GM23338 (cell line): ENCODE measurements at regions not wholly inside any gene's neighbourhood (a gene's known extent, or its start where the extent isn't known, plus 50 kb on each side); places are given as distances from the start of the nearest gene placed in this dataset.
"Not testable (repeated sequence)": the region's sequence is repeated elsewhere in the genome, so short reads cannot be mapped to it uniquely, and the experiment has no call there.

Source experiments
- ATAC-seq: fragments of 200-7000 bp; cut with Tn5 transposase; 3 replicates; pipeline ENCODE4 v1.9.1; 2020
- DNase-seq: peaks from one replicate; pipeline ENCODE4 v3.0.0-alpha.2; 2015; ENCODE audit warnings: low spot score
- H2AFZ ChIP-seq: fragments of 200-600 bp; sonication (generic); 2 replicates; pipeline ENCODE4 v1.8.0; 2016; ENCODE audit warnings: antibody characterized with exemption, mild to moderate bottlenecking, moderate library complexity
- H3F3A ChIP-seq: fragments of 200-600 bp; sonication (generic); replicated peaks from 2 replicates; pipeline ENCODE4 v1.8.0; 2017; ENCODE audit warnings: antibody characterized with exemption, mixed run types, low read depth
- H3K27ac ChIP-seq: fragments of 200-600 bp; sonication (generic); 2 replicates; pipeline ENCODE4 v1.6.1; 2016; ENCODE audit warnings: low read depth
- H3K27me3 ChIP-seq: fragments of 200-600 bp; sonication (generic); 2 replicates; pipeline ENCODE4 v1.8.0; 2016; ENCODE audit warnings: mild to moderate bottlenecking, mixed run types, moderate library complexity; ENCODE audit not compliant: insufficient read depth
- H3K36me3 ChIP-seq: fragments of 200-600 bp; sonication (generic); 2 replicates; pipeline ENCODE4 v1.8.0; 2016; ENCODE audit warnings: mild to moderate bottlenecking; ENCODE audit not compliant: insufficient read depth
- H3K4me1 ChIP-seq: fragments of 200-600 bp; sonication (generic); 2 replicates; pipeline ENCODE4 v1.8.0; 2016; ENCODE audit warnings: mild to moderate bottlenecking, moderate library complexity; ENCODE audit not compliant: insufficient read depth
- H3K4me2 ChIP-seq: fragments of 200-600 bp; sonication (generic); 2 replicates; pipeline ENCODE4 v1.7.1; 2017; ENCODE audit warnings: mixed run types
- H3K4me3 ChIP-seq: fragments of 200-600 bp; sonication (generic); 2 replicates; pipeline ENCODE4 v1.6.1; 2016; ENCODE audit warnings: mixed run types
- H3K79me2 ChIP-seq: fragments of 200-600 bp; sonication (generic); replicated peaks from 2 replicates; pipeline ENCODE4 v1.8.0; 2017; ENCODE audit warnings: mild to moderate bottlenecking; ENCODE audit not compliant: insufficient read depth
- H3K9me2 ChIP-seq: fragments of 200-600 bp; sonication (generic); 2 replicates; pipeline ENCODE4 v1.8.0; 2017; ENCODE audit not compliant: insufficient read depth
- H4K20me1 ChIP-seq: fragments of 200-600 bp; sonication (generic); replicated peaks from 2 replicates; pipeline ENCODE4 v1.8.0; 2017; ENCODE audit warnings: mild to moderate bottlenecking; ENCODE audit not compliant: insufficient read depth
- H3K27ac Mint-ChIP-seq: 2 replicates; pipeline ENCODE4 v1.8.0; 2020; ENCODE audit warnings: inconsistent platforms, mild to moderate bottlenecking, moderate library complexity, mixed read lengths
- H3K27me3 Mint-ChIP-seq: 3 replicates; pipeline ENCODE4 v1.8.0; 2022; ENCODE audit warnings: low read depth, mild to moderate bottlenecking, moderate library complexity, mixed read lengths, inconsistent platforms; ENCODE audit not compliant: insufficient read depth, poor library complexity
- H3K36me3 Mint-ChIP-seq: 3 replicates; pipeline ENCODE4 v1.8.0; 2021; ENCODE audit warnings: low read depth, mild to moderate bottlenecking, inconsistent platforms, moderate library complexity, mixed read lengths
- H3K4me1 Mint-ChIP-seq: 3 replicates; pipeline ENCODE4 v1.8.0; 2020; ENCODE audit warnings: mild to moderate bottlenecking, inconsistent platforms, mixed read lengths
- H3K4me3 Mint-ChIP-seq: 3 replicates; pipeline ENCODE4 v1.8.0; 2021; ENCODE audit warnings: moderate library complexity, mild to moderate bottlenecking, inconsistent platforms, mixed read lengths
- H3K9me3 Mint-ChIP-seq: 3 replicates; pipeline ENCODE4 v1.8.0; 2020; ENCODE audit warnings: moderate library complexity, mild to moderate bottlenecking, inconsistent platforms, mixed read lengths
- NANOG ChIP-seq: IDR thresholded peaks from 2 replicates; pipeline ENCODE4 v1.6.1; 2016; ENCODE audit warnings: antibody characterized with exemption, borderline replicate concordance
- STAT1 ChIP-seq: IDR thresholded peaks from one replicate; pipeline ENCODE4 v1.6.1; 2016; ENCODE audit warnings: antibody characterized with exemption; ENCODE audit not compliant: unreplicated experiment
- ZNF331 ChIP-seq: fragments of 250-450 bp; sonication (Bioruptor Pico); IDR thresholded peaks from 2 replicates; pipeline ENCODE4 v1.5.0; 2020; ENCODE audit warnings: low read depth, mild to moderate bottlenecking, moderate library complexity
- TF ChIP-seq, protein P1 (sequence below): IDR thresholded peaks from 2 replicates; pipeline ENCODE4 v1.6.1; 2016; ENCODE audit warnings: antibody characterized with exemption
- TF ChIP-seq, protein P2 (sequence below), 2 experiments: fragments of 200-600 bp in 1 of 2; sonication (generic) in 1 of 2; conservative IDR thresholded peaks; 2 replicates each; pipeline versions ENCODE4 v1.5.1 to v1.6.1; 2016 to 2017; ENCODE audit warnings: antibody characterized with exemption in 2 of 2, low read depth in 2 of 2, mild to moderate bottlenecking in 2 of 2, moderate library complexity in 1 of 2
- TF ChIP-seq, protein P3 (sequence below): IDR thresholded peaks from one replicate; pipeline ENCODE4 v1.6.1; 2018; ENCODE audit warnings: antibody characterized with exemption; ENCODE audit not compliant: unreplicated experiment

DNA sequence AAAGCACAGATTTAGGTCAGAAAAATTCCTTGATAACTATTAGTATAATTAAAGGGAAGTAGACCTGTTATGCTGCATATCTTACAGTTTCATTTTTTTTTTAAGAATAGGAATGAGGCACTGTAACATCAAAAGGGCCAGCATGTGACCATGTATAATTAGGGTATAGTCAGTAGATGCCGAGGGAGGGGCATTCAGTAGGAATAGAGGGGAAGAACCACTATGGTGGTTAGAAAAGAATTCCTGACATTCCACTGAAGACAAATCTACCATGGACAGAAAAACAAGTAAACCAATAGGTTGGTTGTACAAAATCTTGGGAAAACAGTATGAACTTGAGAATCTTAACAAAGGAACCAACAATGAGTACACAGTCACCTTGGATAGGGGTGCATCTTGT is 78.4 kb upstream of the CCDC179 start:
- H3K27me3 ChIP-seq, result no peaks in the 10 kb centered on the region
- H3K27me3 Mint-ChIP-seq, result no peaks in the 10 kb centered on the region
- no peaks in the 10 kb centered on the region; the same call in 1 of the 2 replicates for H3K9me2 ChIP-seq
- no peaks in the 10 kb centered on the region for H3F3A ChIP-seq
- H3K27ac ChIP-seq, result no peak overlapping the region
- H3K4me2 ChIP-seq, result no peak overlapping the region
- no peak overlapping the region for H3K4me3 ChIP-seq
- no peak overlapping the region for H3K27ac Mint-ChIP-seq
- TF ChIP-seq, protein P1, sequence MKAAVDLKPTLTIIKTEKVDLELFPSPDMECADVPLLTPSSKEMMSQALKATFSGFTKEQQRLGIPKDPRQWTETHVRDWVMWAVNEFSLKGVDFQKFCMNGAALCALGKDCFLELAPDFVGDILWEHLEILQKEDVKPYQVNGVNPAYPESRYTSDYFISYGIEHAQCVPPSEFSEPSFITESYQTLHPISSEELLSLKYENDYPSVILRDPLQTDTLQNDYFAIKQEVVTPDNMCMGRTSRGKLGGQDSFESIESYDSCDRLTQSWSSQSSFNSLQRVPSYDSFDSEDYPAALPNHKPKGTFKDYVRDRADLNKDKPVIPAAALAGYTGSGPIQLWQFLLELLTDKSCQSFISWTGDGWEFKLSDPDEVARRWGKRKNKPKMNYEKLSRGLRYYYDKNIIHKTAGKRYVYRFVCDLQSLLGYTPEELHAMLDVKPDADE, result no peak
- TF ChIP-seq, protein P2, sequence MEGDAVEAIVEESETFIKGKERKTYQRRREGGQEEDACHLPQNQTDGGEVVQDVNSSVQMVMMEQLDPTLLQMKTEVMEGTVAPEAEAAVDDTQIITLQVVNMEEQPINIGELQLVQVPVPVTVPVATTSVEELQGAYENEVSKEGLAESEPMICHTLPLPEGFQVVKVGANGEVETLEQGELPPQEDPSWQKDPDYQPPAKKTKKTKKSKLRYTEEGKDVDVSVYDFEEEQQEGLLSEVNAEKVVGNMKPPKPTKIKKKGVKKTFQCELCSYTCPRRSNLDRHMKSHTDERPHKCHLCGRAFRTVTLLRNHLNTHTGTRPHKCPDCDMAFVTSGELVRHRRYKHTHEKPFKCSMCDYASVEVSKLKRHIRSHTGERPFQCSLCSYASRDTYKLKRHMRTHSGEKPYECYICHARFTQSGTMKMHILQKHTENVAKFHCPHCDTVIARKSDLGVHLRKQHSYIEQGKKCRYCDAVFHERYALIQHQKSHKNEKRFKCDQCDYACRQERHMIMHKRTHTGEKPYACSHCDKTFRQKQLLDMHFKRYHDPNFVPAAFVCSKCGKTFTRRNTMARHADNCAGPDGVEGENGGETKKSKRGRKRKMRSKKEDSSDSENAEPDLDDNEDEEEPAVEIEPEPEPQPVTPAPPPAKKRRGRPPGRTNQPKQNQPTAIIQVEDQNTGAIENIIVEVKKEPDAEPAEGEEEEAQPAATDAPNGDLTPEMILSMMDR (conservative IDR thresholded peaks at IDR 0.05; ENCODE audit: low read depth in 2 of 2), result no peak
- no peaks in the 10 kb centered on the region for H4K20me1 ChIP-seq
- peak; percentile 18 for DNase-seq
- H3K4me1 ChIP-seq, result no peaks in the 10 kb centered on the region
- ATAC-seq, result no peak
- peaks cover 14% of the 10 kb centered on the region for H3K36me3 Mint-ChIP-seq
- H3K4me3 Mint-ChIP-seq, result no peak overlapping the region
- peak overlapping the region; percentile 11; the same call in 1 of the 2 replicates for H2AFZ ChIP-seq
- peaks cover 17% of the 10 kb centered on the region; the same call in 2 of the 3 replicates for H3K9me3 Mint-ChIP-seq
- H3K4me1 Mint-ChIP-seq, result no peaks in the 10 kb centered on the region
- H3K36me3 ChIP-seq, result no peaks in the 10 kb centered on the region
- no peaks in the 10 kb centered on the region for H3K79me2 ChIP-seq

DNA sequence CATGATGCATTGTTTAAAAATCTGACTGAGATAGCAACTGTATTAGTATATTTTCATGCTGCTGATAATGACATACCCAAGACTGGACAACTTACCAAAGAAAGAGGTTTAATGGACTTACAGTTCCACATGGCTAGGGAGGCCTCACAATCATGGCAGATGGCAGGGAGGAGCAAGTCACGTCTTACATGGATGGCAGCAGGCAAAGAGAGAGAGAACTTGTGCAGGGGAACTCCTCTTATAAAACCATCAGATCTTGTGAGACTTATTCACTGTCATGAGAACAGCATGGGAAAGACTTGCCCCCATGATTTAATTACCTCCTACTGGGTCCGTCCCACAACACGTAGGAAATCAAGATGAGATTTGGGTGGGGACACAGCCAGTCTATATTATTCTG is 81.3 kb upstream of the CCDC179 start:
- Mint-ChIP-seq H3K36me3 (peaks cover 16% of the 10 kb centered on the region), H3K9me3 (peaks cover 17% of the 10 kb centered on the region; the same call in 2 of the 3 replicates)
- not testable (repeated sequence) for ATAC-seq, H3K27ac ChIP-seq, H3K79me2 ChIP-seq, H3F3A ChIP-seq, H2AFZ ChIP-seq, H3K27me3 Mint-ChIP-seq, H3K4me1 ChIP-seq, H3K9me2 ChIP-seq, H4K20me1 ChIP-seq, H3K4me1 Mint-ChIP-seq, DNase-seq, H3K36me3 ChIP-seq, H3K27me3 ChIP-seq, H3K4me2 ChIP-seq, H3K4me3 ChIP-seq, H3K27ac Mint-ChIP-seq, H3K4me3 Mint-ChIP-seq

DNA sequence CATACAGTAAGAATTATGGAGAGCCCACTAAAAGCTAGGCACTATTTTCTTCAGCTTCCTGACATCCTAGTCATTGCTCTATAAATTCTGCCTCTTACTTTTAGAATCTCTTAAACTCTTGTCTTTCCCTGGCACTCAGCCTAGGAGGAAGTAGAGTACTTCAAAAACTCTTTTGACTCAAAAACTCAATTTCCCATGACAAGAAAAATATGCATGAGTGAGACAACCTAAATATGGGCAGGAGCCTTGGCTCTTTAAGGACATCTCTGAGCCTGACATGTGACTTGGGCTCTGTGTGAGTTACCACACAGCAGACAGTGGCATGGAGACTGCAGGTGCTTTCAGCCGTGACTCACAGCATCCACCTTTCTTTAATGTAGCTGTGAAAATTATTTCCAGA is 97.5 kb upstream of the CCDC179 start:
- DNase-seq (no peak), ATAC-seq (no peak)
- H3K36me3 Mint-ChIP-seq, result peaks cover 5% of the 10 kb centered on the region; the same call in 1 of the 3 replicates
- TF ChIP-seq, protein P3, sequence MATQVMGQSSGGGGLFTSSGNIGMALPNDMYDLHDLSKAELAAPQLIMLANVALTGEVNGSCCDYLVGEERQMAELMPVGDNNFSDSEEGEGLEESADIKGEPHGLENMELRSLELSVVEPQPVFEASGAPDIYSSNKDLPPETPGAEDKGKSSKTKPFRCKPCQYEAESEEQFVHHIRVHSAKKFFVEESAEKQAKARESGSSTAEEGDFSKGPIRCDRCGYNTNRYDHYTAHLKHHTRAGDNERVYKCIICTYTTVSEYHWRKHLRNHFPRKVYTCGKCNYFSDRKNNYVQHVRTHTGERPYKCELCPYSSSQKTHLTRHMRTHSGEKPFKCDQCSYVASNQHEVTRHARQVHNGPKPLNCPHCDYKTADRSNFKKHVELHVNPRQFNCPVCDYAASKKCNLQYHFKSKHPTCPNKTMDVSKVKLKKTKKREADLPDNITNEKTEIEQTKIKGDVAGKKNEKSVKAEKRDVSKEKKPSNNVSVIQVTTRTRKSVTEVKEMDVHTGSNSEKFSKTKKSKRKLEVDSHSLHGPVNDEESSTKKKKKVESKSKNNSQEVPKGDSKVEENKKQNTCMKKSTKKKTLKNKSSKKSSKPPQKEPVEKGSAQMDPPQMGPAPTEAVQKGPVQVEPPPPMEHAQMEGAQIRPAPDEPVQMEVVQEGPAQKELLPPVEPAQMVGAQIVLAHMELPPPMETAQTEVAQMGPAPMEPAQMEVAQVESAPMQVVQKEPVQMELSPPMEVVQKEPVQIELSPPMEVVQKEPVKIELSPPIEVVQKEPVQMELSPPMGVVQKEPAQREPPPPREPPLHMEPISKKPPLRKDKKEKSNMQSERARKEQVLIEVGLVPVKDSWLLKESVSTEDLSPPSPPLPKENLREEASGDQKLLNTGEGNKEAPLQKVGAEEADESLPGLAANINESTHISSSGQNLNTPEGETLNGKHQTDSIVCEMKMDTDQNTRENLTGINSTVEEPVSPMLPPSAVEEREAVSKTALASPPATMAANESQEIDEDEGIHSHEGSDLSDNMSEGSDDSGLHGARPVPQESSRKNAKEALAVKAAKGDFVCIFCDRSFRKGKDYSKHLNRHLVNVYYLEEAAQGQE, result no peak
- TF ChIP-seq STAT1 (no peak), NANOG (no peak), ZNF331 (CRISPR knock-in tag) (no peak)
- TF ChIP-seq, protein P2 (conservative IDR thresholded peaks at IDR 0.05; ENCODE audit: low read depth in 2 of 2), result no peak
- TF ChIP-seq, protein P1, result no peak

More for the DNA sequence above, 97.5 kb upstream of the CCDC179 start:
- Histone ChIP-seq H3K27me3 (no peaks in the 10 kb centered on the region), H3K27ac (no peak overlapping the region), H3F3A (no peaks in the 10 kb centered on the region), H3K36me3 (no peaks in the 10 kb centered on the region), H3K79me2 (no peaks in the 10 kb centered on the region), H2AFZ (no peak overlapping the region), H3K9me2 (0 out of 2 replicates have a peak, but pooled peaks cover 3% of the 10 kb centered on the region), H3K4me1 (no peaks in the 10 kb centered on the region), H3K4me2 (no peak overlapping the region), H3K4me3 (no peak overlapping the region), H4K20me1 (no peaks in the 10 kb centered on the region)
- Mint-ChIP-seq H3K27me3 (no peaks in the 10 kb centered on the region), H3K9me3 (peaks cover 18% of the 10 kb centered on the region; the same call in 2 of the 3 replicates), H3K4me1 (no peaks in the 10 kb centered on the region), H3K4me3 (no peak overlapping the region), H3K27ac (no peak overlapping the region)
